ENCODE measurements at regions not wholly inside any gene's neighbourhood (a gene's known extent, or its start where the extent isn't known, plus 50 kb on each side); places are given as distances from the start of the nearest gene placed in this dataset.

- H3K4me1 Mint-ChIP-seq (ENCODE audit: low read depth): peaks cover 19% of the 10 kb centered on the region
- no peaks in the 10 kb centered on the region for H3K9me3 Mint-ChIP-seq (ENCODE audit: low read depth)
- TF ChIP-seq, protein P1, sequence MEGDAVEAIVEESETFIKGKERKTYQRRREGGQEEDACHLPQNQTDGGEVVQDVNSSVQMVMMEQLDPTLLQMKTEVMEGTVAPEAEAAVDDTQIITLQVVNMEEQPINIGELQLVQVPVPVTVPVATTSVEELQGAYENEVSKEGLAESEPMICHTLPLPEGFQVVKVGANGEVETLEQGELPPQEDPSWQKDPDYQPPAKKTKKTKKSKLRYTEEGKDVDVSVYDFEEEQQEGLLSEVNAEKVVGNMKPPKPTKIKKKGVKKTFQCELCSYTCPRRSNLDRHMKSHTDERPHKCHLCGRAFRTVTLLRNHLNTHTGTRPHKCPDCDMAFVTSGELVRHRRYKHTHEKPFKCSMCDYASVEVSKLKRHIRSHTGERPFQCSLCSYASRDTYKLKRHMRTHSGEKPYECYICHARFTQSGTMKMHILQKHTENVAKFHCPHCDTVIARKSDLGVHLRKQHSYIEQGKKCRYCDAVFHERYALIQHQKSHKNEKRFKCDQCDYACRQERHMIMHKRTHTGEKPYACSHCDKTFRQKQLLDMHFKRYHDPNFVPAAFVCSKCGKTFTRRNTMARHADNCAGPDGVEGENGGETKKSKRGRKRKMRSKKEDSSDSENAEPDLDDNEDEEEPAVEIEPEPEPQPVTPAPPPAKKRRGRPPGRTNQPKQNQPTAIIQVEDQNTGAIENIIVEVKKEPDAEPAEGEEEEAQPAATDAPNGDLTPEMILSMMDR (IDR thresholded peaks at IDR 0.05; ENCODE audit: unreplicated experiment): no peak
- H3K36me3 Mint-ChIP-seq (ENCODE audit: insufficient read depth): no peaks in the 10 kb centered on the region
- H3K27me3 Mint-ChIP-seq: peaks cover 18% of the 10 kb centered on the region
- H3K27ac Mint-ChIP-seq: no peak overlapping the region
- DNase-seq (ENCODE audit: low spot score, unreplicated experiment): no peak
- no peak overlapping the region for H3K4me3 Mint-ChIP-seq (ENCODE audit: low read depth)
Observed at GRCh38 chr13:111855191-111855590, 211.8 kb upstream of the SOX1 start.

DNA sequence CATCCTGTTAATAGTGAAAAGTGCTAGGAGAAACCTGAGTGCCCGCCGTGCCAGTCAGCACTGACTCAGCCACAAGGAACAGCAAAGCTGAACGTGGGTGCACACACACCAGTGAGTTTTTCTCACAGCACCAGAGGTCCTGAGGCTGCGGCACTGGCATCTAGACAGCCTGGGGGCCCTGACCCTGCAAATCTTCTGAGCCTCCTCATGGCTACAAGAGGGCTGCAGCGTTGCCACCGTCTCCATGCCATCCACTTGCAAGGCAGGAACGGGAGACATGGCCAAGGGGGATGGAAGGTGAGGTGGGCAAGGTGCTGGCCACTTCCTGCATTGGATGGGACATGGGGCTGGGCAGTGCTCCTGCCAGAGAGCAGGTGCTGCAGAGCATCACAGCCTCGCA lies 211.2 kb upstream of the SOX1 start:
- Mint-ChIP-seq H3K36me3 (ENCODE audit: insufficient read depth) (no peaks in the 10 kb centered on the region), H3K4me1 (ENCODE audit: low read depth) (peaks cover 17% of the 10 kb centered on the region), H3K27ac (no peak overlapping the region), H3K9me3 (ENCODE audit: low read depth) (peaks cover 4% of the 10 kb centered on the region), H3K27me3 (peaks cover 22% of the 10 kb centered on the region), H3K4me3 (ENCODE audit: low read depth) (no peak overlapping the region)
- DNase-seq (ENCODE audit: low spot score, unreplicated experiment): no peak
- TF ChIP-seq, protein P1 (IDR thresholded peaks at IDR 0.05; ENCODE audit: unreplicated experiment): no peak

GRCh38 chr13:111856571-111856970 lies 210.4 kb upstream of the SOX1 start:
- H3K27me3 Mint-ChIP-seq: peaks cover 26% of the 10 kb centered on the region
- H3K4me3 Mint-ChIP-seq (ENCODE audit: low read depth): no peak overlapping the region
- TF ChIP-seq, protein P1 (IDR thresholded peaks at IDR 0.05; ENCODE audit: unreplicated experiment): no peak
- peaks cover 7% of the 10 kb centered on the region for H3K9me3 Mint-ChIP-seq (ENCODE audit: low read depth)
- DNase-seq (ENCODE audit: low spot score, unreplicated experiment): no peak
- no peak overlapping the region for H3K27ac Mint-ChIP-seq
- H3K36me3 Mint-ChIP-seq (ENCODE audit: insufficient read depth): no peaks in the 10 kb centered on the region
- H3K4me1 Mint-ChIP-seq (ENCODE audit: low read depth): peaks cover 11% of the 10 kb centered on the region

GRCh38 chr13:111857336-111857735 lies 209.6 kb upstream of the SOX1 start:
- Mint-ChIP-seq H3K9me3 (ENCODE audit: low read depth) (peaks cover 8% of the 10 kb centered on the region), H3K36me3 (ENCODE audit: insufficient read depth) (no peaks in the 10 kb centered on the region), H3K4me3 (ENCODE audit: low read depth) (no peak overlapping the region), H3K27me3 (peaks cover 28% of the 10 kb centered on the region), H3K4me1 (ENCODE audit: low read depth) (peaks cover 11% of the 10 kb centered on the region), H3K27ac (peak overlapping the region; percentile 27)
- TF ChIP-seq, protein P1 (IDR thresholded peaks at IDR 0.05; ENCODE audit: unreplicated experiment): no peak
- DNase-seq (ENCODE audit: low spot score, unreplicated experiment): no peak

DNA sequence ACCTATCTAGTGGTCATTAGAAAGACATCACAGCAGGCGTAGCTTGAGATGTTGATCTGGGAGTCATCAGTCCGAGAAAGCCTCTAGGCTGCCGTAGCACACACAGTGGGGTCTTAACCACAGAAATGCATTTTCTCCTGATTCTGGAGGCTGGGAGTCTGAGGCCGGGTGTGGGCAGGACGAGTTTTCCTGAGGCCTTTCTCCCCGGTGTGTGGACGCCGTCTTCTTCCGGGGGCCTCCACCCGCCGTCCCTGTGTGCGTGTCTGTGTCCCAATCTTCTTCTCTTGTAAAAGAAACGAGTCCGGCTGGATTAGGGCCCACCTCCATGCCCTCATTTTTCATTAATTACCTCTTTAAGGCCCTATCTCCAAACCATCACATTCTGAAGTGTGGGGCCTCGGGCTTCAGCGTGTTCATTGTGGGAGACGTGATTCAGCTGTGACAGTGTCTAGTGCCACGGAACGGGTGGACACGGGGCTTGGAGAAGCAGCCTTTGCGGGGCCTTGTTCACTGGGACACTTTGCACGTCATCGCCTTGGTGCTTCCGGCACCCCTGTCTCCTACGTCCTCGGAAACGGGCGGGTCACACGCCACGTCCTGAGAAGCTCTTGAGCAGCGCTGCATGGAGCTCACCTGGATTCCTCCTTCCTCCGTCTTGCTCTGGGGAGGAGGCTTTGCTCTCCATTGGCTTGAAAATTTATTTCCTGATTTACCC lies 208.9 kb upstream of the SOX1 start:
- Mint-ChIP-seq H3K27ac (no peak overlapping the region), H3K9me3 (ENCODE audit: low read depth) (peaks cover 8% of the 10 kb centered on the region), H3K4me3 (ENCODE audit: low read depth) (no peak overlapping the region), H3K36me3 (ENCODE audit: insufficient read depth) (no peaks in the 10 kb centered on the region), H3K27me3 (peaks cover 33% of the 10 kb centered on the region), H3K4me1 (ENCODE audit: low read depth) (peaks cover 11% of the 10 kb centered on the region)
- no peak for DNase-seq (ENCODE audit: low spot score, unreplicated experiment)
- TF ChIP-seq, protein P1 (IDR thresholded peaks at IDR 0.05; ENCODE audit: unreplicated experiment): no peak

Measured in progenitor cell of endocrine pancreas (in vitro differentiated cells).